Activated T-cell treated with anti-CD3 and anti-CD28 coated beads, Interleukin-2, amount 50 U/mL, for 48 hours (primary cell): ENCODE measurements at regions not wholly inside any gene's neighbourhood (a gene's known extent, or its start where the extent isn't known, plus 50 kb on each side); places are given as distances from the start of the nearest gene placed in this dataset.

Experiments used
- DNase-seq, 2 experiments: peaks; one replicate each; pipeline ENCODE4 v3.0.0-alpha.2; 2020

DNA sequence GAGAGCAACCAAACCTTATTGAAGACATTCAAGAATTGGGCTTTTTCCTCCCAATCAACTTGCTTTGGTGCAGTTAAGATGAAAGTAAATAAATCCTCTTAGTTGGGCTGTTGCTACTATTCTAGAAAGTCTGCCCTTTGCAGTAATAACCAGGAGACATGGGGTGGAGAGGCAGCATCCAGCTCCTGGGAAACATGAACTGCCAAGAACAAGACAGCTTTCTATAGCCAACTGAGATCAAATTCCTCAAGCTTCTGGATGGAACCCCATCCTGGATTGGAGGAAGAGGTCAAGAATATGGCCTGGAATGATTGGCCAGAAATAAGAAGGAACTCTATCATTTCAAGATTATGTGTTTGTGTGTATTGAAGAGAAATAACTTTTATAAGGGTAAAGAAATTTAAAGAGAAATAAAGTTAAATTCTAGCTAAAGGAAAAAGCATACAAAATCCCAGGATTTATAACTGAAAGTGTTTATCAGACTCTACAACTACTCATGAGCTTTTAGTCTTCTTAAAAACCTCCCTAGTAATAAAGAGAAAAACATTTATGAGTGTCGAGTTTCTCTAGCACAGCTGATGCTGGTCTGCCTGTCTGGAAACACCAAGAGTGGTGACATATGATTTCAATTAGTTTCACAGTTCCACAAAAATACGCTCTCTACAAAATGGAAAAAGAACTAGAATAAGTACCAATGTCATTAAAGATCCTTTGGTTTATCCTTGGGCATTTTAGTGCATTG is 70.1 kb upstream of the COL1A2 start:
- DNase-seq: no peak

DNA sequence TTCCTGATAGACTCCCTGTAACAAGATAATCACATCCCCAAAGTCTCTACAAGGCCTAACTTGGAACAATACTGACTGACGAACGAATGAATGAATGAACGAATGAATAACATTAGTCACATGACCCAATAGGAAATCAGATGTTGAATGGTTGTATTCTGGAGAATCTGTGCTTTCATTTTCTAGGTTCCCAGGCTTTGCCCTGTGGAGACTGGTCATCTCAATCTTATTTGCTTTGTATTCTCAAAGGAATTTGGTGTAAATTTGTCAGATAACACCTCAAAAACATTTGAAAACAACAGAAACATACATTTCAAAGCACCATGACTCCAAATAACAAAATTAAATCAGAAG is 69.6 kb upstream of the COL1A2 start:
- no peak for DNase-seq

DNA sequence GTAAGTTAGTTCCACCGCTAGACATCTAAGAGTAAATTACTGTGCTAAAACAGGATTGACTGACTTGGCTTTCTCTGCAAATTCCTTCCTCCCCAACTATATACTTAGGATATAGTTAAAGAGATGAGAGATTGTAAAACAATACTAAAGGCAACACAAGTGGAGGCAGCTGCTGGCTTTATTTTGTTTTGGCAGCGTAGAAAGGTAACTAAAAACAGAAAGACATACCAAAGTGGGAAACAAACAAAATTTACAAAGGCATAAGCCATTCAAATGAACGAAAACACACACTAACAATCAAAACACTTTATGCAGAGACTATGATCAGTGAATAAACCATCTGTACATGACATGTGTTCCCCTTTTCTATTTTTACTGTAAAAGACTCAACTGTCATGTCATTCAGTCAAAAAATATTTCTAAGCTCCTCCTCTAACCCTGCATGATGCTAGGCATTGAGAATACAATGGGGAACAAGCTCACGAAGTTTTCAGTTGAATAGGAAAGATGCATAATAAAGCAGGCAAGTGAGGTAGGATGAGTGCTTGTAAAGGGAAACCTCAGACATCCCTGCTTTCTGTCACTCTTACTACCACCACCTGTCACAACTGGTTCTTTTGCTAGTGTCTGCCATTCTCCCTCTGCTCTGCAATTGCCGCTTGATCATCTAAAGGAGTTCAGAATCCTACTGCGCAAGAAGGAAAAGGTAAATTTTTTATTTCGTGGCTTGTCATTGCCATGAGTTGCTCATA is 64.2 kb upstream of the COL1A2 start:
- DNase-seq: no peak

DNA sequence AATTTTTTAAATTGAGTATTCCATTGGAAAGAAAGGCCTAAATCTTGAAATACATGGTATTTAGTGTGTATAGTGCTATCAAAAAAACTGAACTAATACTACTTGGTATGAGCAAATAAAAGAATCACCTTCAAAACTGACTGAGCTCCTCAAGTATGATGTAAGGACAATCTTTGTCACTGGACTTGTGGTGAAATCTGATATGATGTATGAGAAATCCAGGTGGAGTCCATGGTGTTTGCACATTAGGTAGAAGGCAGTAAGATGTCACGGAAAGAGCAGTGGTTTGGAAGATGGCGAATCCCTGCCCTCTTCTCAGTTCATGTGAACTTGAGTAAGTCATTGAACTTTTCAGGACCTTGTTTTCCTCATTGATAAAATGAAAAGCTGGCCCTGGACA is 62.1 kb upstream of the COL1A2 start:
- DNase-seq: no peak

DNA sequence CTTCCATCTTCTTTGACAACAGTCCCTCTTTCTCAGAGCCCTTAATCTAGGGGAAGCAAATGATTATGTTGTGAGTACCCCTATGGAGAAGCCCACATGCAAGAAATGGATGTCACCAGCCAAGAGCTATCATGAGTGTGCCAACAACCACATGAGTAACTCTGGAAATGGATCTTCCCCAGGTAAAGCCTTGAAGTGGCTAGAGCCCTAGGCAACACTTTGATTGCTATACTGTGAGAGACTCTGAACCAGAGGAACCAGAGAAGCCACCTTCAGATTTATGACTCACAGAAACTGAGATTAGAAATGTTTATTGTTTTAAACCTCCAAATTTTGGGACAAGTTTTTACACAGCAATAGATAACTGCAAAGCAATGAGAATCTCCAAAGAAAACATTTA is 60.9 kb upstream of the COL1A2 start:
- DNase-seq: no peak

DNA sequence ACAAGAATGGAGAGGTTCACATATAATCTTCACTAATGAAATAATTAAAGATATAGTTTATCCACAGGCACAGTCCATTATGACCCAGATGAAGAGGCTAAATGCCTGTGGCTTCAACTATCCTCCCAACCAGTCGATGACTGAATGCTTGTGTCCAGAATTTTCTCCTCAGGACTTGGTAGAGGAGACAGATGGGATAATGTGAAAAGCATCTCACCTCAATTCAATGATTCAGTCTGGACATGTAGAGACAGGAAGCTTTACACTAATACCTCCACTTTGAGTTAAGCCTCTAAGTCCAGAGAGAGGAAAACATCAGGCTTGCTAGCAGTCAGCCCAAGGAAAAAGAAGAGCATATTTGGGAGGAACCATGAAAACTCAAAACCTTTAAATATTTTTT is 59.1 kb upstream of the COL1A2 start:
- DNase-seq: no peak

DNA sequence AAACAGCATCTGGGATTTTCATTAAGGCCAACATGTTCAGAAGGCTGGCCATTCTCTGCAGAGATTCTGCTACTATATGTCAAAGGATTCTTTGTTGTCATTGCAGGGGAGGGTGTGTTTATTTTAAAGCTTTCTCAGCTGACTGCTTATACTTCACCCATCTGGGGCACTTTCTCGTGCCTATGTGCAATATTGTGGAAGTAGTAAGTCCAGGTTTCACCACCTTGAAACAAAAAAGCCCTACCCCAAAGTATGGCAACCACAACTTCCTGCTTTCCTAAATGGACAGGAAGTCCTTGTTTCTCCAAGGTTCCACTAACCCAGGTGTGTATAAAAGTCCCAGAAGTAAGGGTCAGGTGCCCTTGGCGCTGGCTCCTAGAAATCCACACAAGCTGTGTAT is 58.7 kb upstream of the COL1A2 start:
- no peak for DNase-seq

DNA sequence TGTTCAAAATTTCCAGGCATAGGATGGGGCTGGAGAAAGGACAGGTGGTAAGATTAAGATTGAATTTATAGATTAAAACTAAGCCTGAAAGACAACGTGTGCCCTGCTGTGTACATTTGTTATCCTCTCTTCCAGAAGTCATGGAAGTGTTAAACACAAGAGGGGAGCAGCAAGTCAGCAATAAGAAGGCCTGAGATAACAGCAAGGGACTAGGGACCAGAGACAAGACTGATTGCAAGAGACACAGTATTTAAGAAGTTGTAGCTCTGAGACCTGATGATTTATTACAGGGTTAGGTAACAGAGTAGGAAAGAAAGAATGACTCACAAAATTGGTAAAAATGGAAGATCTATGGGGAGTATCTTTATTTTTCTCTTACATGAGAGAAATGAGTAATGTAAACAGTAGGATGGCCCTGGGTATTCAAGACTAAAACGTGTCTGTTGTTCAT is 55.7 kb upstream of the COL1A2 start:
- DNase-seq: no peak

DNA sequence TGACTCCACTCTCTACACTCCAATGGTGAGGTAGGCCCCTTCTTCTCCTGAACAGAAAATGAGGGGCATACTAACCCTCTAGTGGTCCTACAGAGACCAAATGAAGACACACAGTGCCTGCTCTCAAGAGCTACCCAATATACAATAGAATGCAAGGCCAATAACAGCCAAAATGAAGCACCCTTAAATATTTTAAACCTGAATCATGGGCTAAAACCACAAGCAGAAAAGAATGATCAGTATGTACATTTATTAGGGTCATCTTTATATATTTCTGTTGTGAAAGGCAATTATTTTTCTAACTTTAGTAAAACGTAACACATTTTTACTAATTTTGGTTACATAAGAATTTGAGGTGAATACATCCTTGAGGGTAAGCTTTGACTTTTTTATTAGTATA is 49.9 kb upstream of the COL1A2 start:
- no peak for DNase-seq
